ENCODE measurements at regions not wholly inside any gene's neighbourhood (a gene's known extent, or its start where the extent isn't known, plus 50 kb on each side); places are given as distances from the start of the nearest gene placed in this dataset.

DNA sequence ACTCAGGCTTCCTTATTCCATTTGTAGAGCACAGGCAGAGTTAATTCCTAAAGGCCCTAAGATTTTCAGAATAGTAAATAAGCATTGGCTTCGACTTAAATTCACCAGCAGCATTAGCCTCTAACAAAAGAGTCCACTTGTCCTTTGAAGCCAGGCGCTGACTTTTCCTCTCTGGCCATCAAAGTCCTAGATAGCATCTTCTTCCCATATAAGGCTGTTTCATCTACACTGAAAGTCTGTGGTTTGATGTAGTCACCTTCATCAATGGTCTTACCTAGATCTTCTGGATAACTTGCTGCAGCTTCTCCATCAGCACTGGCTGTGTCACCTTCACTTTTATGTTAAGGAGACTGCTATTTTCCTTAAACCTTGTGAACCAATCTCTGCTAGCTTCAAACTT lies 118.3 kb upstream of the SOX6 start:
- Histone ChIP-seq H3K27ac (ENCODE audit: low read depth in 1 of 2, low read length in 2 of 2) (no peak overlapping the region), H3K27me3 (ENCODE audit: control insufficient read depth in 4 of 4, insufficient read depth in 4 of 4, low read length in 3 of 4) (no peaks in the 10 kb centered on the region), H3K9ac (ENCODE audit: low read depth in 1 of 2, low read length in 2 of 2) (no peak overlapping the region), H3K4me3 (ENCODE audit: low read depth in 1 of 3, low read length in 3 of 3) (no peak overlapping the region), H3K4me1 (ENCODE audit: control insufficient read depth in 4 of 4, insufficient read depth in 4 of 4, low read length in 3 of 4) (no peaks in the 10 kb centered on the region), H3K9me3 (ENCODE audit: control insufficient read depth in 4 of 4, low read length in 3 of 4) (no peaks in the 10 kb centered on the region), H3K36me3 (ENCODE audit: control insufficient read depth in 4 of 4, insufficient read depth in 3 of 4, low read depth in 1 of 4, low read length in 3 of 4) (peaks cover 0 to 3% (median 0%) of the 10 kb centered on the region in 4 donors)
- DNase-seq (ENCODE audit: low spot score): no peak
- TF ChIP-seq TAF1 (conservative IDR thresholded peaks at IDR 0.05): no peak
- no peak for TF ChIP-seq FOXA2 (IDR thresholded peaks at IDR 0.05)
- TF ChIP-seq, protein P1, sequence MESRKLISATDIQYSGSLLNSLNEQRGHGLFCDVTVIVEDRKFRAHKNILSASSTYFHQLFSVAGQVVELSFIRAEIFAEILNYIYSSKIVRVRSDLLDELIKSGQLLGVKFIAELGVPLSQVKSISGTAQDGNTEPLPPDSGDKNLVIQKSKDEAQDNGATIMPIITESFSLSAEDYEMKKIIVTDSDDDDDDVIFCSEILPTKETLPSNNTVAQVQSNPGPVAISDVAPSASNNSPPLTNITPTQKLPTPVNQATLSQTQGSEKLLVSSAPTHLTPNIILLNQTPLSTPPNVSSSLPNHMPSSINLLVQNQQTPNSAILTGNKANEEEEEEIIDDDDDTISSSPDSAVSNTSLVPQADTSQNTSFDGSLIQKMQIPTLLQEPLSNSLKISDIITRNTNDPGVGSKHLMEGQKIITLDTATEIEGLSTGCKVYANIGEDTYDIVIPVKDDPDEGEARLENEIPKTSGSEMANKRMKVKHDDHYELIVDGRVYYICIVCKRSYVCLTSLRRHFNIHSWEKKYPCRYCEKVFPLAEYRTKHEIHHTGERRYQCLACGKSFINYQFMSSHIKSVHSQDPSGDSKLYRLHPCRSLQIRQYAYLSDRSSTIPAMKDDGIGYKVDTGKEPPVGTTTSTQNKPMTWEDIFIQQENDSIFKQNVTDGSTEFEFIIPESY (IDR thresholded peaks at IDR 0.05): no peak
- TF ChIP-seq, protein P2, sequence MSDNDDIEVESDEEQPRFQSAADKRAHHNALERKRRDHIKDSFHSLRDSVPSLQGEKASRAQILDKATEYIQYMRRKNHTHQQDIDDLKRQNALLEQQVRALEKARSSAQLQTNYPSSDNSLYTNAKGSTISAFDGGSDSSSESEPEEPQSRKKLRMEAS (IDR thresholded peaks at IDR 0.05): no peak
- no peak for TF ChIP-seq EGR1 (IDR thresholded peaks at IDR 0.05; ENCODE audit: low read depth in 2 of 2)
- TF ChIP-seq NR2F2 (IDR thresholded peaks at IDR 0.05): no peak
- TF ChIP-seq, protein P3, sequence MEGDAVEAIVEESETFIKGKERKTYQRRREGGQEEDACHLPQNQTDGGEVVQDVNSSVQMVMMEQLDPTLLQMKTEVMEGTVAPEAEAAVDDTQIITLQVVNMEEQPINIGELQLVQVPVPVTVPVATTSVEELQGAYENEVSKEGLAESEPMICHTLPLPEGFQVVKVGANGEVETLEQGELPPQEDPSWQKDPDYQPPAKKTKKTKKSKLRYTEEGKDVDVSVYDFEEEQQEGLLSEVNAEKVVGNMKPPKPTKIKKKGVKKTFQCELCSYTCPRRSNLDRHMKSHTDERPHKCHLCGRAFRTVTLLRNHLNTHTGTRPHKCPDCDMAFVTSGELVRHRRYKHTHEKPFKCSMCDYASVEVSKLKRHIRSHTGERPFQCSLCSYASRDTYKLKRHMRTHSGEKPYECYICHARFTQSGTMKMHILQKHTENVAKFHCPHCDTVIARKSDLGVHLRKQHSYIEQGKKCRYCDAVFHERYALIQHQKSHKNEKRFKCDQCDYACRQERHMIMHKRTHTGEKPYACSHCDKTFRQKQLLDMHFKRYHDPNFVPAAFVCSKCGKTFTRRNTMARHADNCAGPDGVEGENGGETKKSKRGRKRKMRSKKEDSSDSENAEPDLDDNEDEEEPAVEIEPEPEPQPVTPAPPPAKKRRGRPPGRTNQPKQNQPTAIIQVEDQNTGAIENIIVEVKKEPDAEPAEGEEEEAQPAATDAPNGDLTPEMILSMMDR (IDR thresholded peaks at IDR 0.05; ENCODE audit: low read depth, low read length, missing input control): no peak
- TF ChIP-seq RAD21 (IDR thresholded peaks at IDR 0.05): no peak
- 91% methylated on average over 2 of the region's 2 CpGs for WGBS

DNA sequence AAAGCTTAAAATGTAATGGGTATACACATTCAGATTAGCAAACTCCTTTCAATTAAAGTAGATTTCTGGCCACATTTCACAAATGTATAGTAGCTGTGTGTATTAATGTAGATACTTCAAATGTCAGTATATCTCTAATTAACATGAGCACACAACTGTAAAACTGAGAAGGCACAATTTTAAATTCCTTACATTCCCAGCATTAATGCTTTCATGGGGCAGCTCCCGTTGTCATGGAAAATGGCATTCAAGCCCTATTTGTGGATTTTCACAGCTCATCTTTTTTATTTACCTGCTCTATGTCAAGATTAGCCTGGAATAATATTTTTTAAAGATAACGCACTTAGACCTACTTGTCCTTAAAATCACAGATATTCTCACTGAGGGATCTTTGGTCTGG lies 113.6 kb upstream of the SOX6 start:
- Histone ChIP-seq H3K27me3 (ENCODE audit: control insufficient read depth in 4 of 4, insufficient read depth in 4 of 4, low read length in 3 of 4) (no peaks in the 10 kb centered on the region), H3K9ac (ENCODE audit: low read depth in 1 of 2, low read length in 2 of 2) (no peak overlapping the region), H3K4me3 (ENCODE audit: low read depth in 1 of 3, low read length in 3 of 3) (no peak overlapping the region), H3K9me3 (ENCODE audit: control insufficient read depth in 4 of 4, low read length in 3 of 4) (no peaks in the 10 kb centered on the region), H3K27ac (ENCODE audit: low read depth in 1 of 2, low read length in 2 of 2) (no peak overlapping the region), H3K36me3 (ENCODE audit: control insufficient read depth in 4 of 4, insufficient read depth in 3 of 4, low read depth in 1 of 4, low read length in 3 of 4) (peaks cover 0 to 3% (median 0%) of the 10 kb centered on the region in 4 donors), H3K4me1 (ENCODE audit: control insufficient read depth in 4 of 4, insufficient read depth in 4 of 4, low read length in 3 of 4) (no peaks in the 10 kb centered on the region)
- whole genome bisulfite sequencing: 90% methylated on average over 2 of the region's 2 CpGs
- TF ChIP-seq SP1 (IDR thresholded peaks at IDR 0.05): no peak
- no peak for TF ChIP-seq NR2F2 (IDR thresholded peaks at IDR 0.05)
- TF ChIP-seq, protein P1 (IDR thresholded peaks at IDR 0.05): no peak
- TF ChIP-seq, protein P4, sequence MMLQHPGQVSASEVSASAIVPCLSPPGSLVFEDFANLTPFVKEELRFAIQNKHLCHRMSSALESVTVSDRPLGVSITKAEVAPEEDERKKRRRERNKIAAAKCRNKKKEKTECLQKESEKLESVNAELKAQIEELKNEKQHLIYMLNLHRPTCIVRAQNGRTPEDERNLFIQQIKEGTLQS (IDR thresholded peaks at IDR 0.05): no peak
- no peak for TF ChIP-seq JUND (IDR thresholded peaks at IDR 0.05)
- no peak for DNase-seq (ENCODE audit: low spot score)
